Chondrocyte (in vitro differentiated cells): ENCODE measurements at regions not wholly inside any gene's neighbourhood (a gene's known extent, or its start where the extent isn't known, plus 50 kb on each side); places are given as distances from the start of the nearest gene placed in this dataset.

Experiments
- DNase-seq: peaks from one replicate; pipeline ENCODE4 v3.0.0; 2021; ENCODE audit warnings: mixed read lengths, low spot score
- H3K27ac Mint-ChIP-seq: one replicate; pipeline ENCODE4 v1.8.0; 2021; ENCODE audit warnings: mild to moderate bottlenecking, moderate library complexity, mixed read lengths; ENCODE audit not compliant: unreplicated experiment
- H3K27me3 Mint-ChIP-seq: 2 replicates; pipeline ENCODE4 v1.8.0; 2021; ENCODE audit warnings: low read depth, mixed read lengths
- H3K36me3 Mint-ChIP-seq: 2 replicates; pipeline ENCODE4 v1.8.0; 2021; ENCODE audit warnings: low read depth, mixed read lengths
- H3K4me1 Mint-ChIP-seq: 2 replicates; pipeline ENCODE4 v1.8.0; 2021; ENCODE audit warnings: low read depth, mild to moderate bottlenecking, mixed read lengths
- H3K4me3 Mint-ChIP-seq: one replicate; pipeline ENCODE4 v1.8.0; 2021; ENCODE audit warnings: mild to moderate bottlenecking, moderate library complexity, mixed read lengths; ENCODE audit not compliant: unreplicated experiment
- H3K9me3 Mint-ChIP-seq: 2 replicates; pipeline ENCODE4 v1.8.0; 2021; ENCODE audit warnings: low read depth, mixed read lengths
- CTCF ChIP-seq: fragments of 200-600 bp; sonication (generic); IDR thresholded peaks from 2 replicates; pipeline ENCODE4 v1.5.0; 2021; ENCODE audit warnings: antibody characterized with exemption, mild to moderate bottlenecking, moderate library complexity

GRCh38 chr6:91310178-91310577 lies 723.3 kb upstream of the MAP3K7 start:
- no peak for TF ChIP-seq CTCF
- Mint-ChIP-seq H3K4me3 (no peak overlapping the region), H3K9me3 (no peaks in the 10 kb centered on the region), H3K36me3 (no peaks in the 10 kb centered on the region), H3K27me3 (no peaks in the 10 kb centered on the region), H3K27ac (no peak overlapping the region), H3K4me1 (peaks cover 6% of the 10 kb centered on the region)
- no peak for DNase-seq

GRCh38 chr6:91305755-91306154 lies 718.9 kb upstream of the MAP3K7 start:
- H3K27me3 Mint-ChIP-seq = no peaks in the 10 kb centered on the region
- H3K4me3 Mint-ChIP-seq = no peak overlapping the region
- no peaks in the 10 kb centered on the region for H3K36me3 Mint-ChIP-seq
- DNase-seq = no peak
- no peak for TF ChIP-seq CTCF
- H3K27ac Mint-ChIP-seq = no peak overlapping the region
- peaks cover 17% of the 10 kb centered on the region for H3K4me1 Mint-ChIP-seq
- no peaks in the 10 kb centered on the region for H3K9me3 Mint-ChIP-seq

GRCh38 chr6:91304521-91304920 lies 717.6 kb upstream of the MAP3K7 start:
- H3K27me3 Mint-ChIP-seq = no peaks in the 10 kb centered on the region
- H3K27ac Mint-ChIP-seq = peak overlapping the region; percentile 28
- no peak for TF ChIP-seq CTCF
- no peak for DNase-seq
- no peak overlapping the region for H3K4me3 Mint-ChIP-seq
- no peaks in the 10 kb centered on the region for H3K9me3 Mint-ChIP-seq
- H3K4me1 Mint-ChIP-seq = peaks cover 30% of the 10 kb centered on the region
- no peaks in the 10 kb centered on the region for H3K36me3 Mint-ChIP-seq

- peaks cover 42% of the 10 kb centered on the region for H3K4me1 Mint-ChIP-seq
- H3K27ac Mint-ChIP-seq = no peak overlapping the region
- H3K36me3 Mint-ChIP-seq = peaks cover under 1% of the 10 kb centered on the region
- H3K4me3 Mint-ChIP-seq = no peak overlapping the region
- TF ChIP-seq CTCF = no peak
- DNase-seq = no peak
- no peaks in the 10 kb centered on the region for H3K27me3 Mint-ChIP-seq
- H3K9me3 Mint-ChIP-seq = peaks cover under 1% of the 10 kb centered on the region
Measured at GRCh38 chr6:91303326-91303725, 716.5 kb upstream of the MAP3K7 start.

GRCh38 chr6:91299544-91300491 lies 712.9 kb upstream of the MAP3K7 start:
- Mint-ChIP-seq H3K27ac (peak overlapping the region; percentile 94), H3K4me3 (no peak overlapping the region), H3K27me3 (no peaks in the 10 kb centered on the region), H3K9me3 (peaks cover 15% of the 10 kb centered on the region), H3K4me1 (peaks cover 44% of the 10 kb centered on the region), H3K36me3 (peaks cover 8% of the 10 kb centered on the region)
- no peak for DNase-seq
- no peak for TF ChIP-seq CTCF
